HT1080 (cell line): ENCODE measurements at regions not wholly inside any gene's neighbourhood (a gene's known extent, or its start where the extent isn't known, plus 50 kb on each side); places are given as distances from the start of the nearest gene placed in this dataset.
A peak's percentile ranks its signal among the peaks of the same experiment; 100 is the strongest.

ENCODE experiments used
- DNase-seq: peaks from one replicate; pipeline ENCODE4 v3.0.0-alpha.2; 2015; ENCODE audit warnings: low read depth

- no peak for DNase-seq
Measured at GRCh38 chr10:124305131-124305530, 113.6 kb downstream of the OAT start.

- DNase-seq: no peak
Measured at GRCh38 chr10:124303662-124304418, 114.9 kb downstream of the OAT start.

DNA sequence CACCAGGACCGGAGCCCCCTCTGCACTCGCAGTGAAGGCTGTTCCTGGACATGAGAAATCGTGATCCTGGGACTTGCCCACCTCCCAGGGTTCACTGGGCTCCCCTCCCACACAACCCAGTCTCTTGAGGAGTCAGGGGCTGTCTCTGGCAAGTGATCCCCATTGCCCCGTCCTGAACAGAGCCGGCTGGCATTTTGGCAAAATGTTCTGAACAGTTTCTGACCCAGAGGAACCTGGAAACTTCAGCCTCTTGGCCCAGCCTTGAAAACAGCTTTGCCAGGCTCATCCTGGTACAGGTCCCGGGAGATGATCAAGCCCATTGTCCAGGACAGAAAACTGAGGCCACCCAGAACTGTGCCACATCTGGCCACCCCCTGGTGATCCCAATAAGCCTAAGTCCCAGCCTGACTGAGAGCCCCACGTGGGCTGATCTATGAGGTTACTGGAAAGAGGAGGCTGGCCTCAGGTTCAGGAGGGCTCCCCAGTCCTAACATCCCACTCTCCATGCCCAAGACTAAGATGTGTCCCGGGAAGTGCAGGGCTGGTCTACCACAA, 115.7 kb downstream of the OAT start:
- DNase-seq: no peak

DNA sequence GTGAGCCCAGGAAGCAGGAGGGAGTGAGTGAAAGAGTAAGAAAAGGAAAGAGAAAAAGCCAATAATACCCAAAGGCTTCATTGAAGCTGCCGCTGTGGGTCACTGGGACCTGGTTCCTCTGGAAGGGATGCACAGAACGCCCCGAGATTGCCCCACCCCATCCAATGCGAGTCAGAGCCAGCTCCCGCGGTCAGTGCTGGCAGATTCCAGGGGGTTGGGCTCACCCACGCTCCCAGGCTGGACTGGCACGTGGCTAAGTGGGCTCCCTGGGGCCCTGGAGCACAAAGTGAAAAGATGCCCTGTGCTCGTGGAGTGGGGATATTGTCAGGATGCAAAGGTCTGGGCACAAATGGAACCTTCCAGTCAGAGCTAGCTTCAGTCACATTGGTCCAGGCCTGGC, 117.0 kb downstream of the OAT start:
- no peak for DNase-seq

GRCh38 chr10:124300735-124301134, 118.0 kb downstream of the OAT start:
- no peak for DNase-seq

DNA sequence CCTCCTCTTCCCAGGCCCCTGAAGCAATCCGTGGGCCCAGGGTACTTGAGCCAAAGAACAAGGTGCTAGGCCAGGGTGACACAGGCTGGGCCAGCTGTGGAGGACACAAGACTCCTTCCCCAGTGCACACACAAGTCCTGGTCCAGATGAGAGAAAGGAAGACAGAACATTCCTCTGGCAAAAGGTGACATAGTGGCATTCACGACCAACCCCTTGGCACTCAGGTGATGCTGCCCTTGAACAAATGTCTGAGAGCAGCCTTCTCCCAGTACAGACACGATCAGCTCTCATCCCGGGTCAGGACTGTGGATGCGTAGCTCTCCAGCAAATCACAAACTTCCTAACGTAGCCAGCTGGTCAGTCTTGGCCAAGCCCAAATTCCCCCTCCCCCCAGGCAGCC, 118.5 kb downstream of the OAT start:
- DNase-seq: no peak

- no peak for DNase-seq
Measured at GRCh38 chr10:124299696-124300095, 119.0 kb downstream of the OAT start.

- DNase-seq: no peak
Measured at GRCh38 chr10:124298891-124299290, 119.8 kb downstream of the OAT start.

DNA sequence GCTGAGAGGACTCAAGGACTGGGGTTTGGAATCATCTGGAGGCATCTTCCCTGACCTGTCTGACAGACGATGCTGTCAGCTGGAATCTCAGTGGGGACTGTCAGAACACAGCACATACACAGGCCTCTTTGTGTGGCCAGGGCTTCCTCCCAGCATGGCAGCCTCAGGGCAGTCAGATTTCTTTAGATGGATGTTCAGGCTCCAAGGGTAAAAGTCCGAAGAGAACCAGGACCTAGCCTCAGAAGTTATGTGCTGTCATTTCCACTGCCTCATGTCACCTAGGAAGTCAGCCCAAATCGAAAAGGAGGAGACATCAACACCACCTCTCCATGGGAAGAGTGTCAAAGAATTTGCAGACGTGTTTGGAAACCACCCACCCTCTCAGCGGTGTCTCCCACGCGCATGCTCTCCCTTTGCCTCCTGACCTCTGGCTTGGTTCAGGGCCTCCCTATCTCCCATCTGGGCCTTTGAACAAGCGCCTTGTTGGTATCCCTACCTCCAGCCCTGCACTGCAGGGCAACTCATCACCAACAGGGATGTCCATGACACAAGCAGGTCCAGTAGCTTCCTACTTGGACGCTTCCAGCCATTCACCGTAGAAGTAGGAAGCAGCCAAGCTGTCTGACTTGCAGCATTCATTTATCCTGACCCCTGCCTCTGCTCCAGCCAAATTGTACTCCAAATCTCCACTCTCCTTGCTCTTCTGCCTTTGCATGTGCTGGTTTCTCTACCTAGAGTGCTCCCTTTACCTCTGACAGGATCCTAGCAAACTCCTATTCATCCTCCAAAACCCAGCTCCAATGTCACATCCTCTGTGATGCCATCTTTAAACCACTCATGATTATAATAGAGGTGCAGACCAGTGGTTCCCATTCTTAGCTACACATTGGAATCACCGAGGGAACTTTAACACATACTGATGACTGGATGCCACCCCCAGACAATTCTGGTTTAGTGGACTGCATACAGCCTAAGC, 121.6 kb downstream of the OAT start:
- DNase-seq: no peak

GRCh38 chr10:124296121-124296812, 122.5 kb downstream of the OAT start:
- no peak for DNase-seq

DNA sequence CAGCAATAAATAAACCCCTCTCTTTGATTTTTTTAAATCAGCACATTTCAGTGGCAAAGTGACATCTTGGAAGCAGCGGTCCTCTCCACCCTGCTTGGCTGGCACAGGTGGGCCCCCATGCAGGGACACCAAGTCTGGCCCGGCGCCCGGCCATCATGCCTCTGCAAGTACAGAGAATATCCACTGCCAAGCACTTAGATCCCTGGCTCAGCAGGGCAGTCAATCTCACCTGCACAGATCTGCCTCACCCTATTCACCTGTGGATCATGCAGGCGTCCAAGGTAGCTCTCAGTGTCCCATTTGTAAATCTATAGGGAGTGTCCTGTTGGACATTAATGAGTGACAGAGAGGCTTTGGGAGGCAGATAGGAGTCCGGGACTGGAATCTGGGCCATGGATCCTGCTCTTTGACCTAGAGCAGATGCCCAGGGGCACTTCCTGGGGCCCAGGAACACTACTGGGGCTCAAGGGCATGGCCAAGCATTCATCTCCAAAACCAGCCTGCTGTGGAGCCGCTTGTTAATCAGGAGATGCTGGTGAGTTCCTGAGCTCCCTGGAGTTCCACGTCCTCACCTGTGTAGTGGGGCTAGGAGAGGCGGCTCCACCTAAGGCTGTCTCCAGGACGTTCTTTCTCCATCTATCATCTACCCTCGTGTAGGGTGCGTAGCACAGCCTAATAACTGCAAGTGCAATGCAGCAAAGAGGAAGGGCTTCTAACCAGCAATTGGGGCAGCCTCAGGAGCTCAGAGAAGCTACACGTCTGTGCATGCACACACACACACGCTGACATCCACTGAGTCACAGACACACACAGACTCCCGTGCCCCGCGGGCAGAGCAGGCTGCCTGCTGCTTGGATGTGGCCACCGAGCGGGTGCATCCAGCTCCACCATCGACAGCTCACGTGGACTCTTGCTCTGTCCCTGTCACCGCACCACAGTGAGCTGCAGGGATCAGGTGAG, 123.6 kb downstream of the OAT start:
- DNase-seq: no peak

- no peak for DNase-seq
Measured at GRCh38 chr10:124293616-124294449, 124.9 kb downstream of the OAT start.

DNA sequence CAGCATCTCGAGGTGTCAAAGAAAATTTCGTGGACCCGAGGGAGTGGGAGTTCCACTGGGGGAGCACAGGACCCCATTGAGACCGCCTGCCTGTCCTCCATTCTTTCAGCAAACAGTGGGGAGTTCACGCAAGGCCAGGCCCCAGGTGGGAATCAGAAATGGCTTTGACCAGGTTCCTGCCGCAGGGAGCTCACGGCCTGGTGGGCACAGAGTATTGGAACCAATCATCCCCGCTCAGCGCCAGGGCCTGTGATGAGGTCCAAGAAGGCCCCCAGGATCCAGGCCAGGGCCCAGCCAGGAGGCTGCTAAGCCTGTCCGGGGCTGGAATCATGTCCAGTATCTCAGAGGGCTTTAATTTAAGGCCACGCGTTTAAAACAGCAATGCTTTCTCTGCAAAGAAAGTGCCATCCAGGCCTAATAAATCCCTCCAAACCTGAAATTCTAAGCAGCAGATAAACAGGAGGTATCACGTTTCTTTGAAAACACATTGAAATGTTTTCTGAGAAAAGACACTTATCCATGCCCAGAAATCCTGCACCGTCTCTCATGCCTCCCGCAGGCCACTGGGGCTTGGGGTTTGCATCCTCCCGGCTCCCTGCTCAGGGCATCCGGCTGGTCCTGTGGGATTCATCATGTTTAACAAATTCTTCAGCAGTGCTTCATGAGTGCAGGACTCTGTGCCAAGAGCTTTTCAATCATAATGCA, 125.7 kb downstream of the OAT start:
- peak; percentile 21 for DNase-seq

DNA sequence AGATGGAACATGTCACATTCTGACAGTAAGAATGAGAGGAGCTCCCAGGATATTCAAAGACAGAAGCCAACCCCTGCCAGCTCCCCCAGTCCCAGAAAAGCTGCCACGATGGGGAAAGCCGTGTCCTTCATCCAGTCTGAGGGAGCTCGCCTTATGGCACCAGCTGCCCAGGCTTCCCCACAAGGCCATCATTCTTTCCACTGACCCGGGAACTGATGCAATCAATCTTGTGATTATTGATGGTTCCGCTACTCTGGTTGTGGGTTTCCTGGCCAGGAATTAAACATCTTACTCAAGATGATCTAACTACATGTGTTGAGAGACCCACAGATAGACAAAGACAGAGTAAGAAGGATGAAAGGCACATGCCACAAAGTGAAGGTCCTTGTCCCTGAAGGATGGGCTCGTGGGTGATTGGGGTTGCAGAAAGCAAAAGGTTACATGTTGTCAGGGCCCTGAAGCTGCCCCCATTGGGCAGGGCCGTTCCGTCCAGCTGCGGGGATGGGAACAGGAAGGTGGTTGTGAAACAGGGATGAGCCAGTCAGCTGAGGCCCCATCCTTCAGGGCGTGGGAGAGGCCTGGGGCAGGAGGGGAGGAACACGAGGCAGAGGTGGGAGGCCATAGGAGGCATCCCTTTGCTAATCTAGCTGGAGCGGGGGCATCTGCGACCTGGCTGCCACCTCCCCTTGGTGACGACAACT, 127.6 kb downstream of the OAT start:
- no peak for DNase-seq

DNA sequence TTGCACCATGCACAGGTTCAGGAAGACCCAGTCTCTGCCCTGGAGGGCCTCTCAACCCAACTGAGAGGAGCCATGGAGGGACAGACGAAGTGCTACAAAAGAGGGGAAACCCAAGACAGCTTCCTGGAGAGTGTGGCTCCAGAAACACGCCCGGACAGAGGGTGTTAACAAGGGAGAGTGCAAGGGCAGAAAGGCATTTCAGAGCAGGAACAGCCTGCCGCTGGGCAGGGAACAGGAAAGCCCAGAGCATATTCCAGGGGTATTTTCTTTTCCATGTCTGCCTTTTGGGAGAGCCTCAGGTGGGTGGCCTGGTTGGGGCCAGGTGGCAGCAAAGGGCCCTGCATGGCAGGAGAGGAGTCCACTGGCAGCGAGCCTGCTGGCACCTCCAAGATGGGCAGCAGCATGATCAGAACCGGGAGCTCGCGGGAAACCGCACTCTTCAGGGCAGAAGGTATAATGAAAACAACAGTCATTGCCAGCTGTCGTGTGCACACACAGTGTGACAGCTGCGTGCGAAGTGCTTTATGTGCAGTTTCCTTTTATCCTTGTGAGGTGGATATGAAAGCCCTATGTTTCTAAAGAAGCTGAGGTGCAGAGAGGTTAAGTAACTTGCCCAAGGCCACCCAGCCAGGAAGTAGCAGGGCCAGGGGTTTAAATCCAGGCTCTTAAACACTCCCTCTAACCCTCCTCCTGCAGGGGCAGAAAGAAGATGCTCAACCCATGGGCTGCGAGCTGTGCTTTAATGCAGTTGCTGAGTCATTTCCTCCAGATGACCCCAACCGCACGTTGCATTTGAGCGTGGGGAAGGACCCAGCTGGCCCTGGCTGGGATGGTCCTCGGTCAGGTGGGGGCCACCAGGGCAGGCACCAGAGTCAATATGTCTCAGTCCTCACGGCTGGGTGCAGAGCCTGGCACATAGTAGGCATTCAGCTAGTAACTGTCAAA, 128.6 kb downstream of the OAT start:
- peak; percentile 82 for DNase-seq

GRCh38 chr10:124288928-124289850, 129.5 kb downstream of the OAT start:
- no peak for DNase-seq
